CD8-positive, alpha-beta memory T cell (primary cell): ENCODE measurements at regions not wholly inside any gene's neighbourhood (a gene's known extent, or its start where the extent isn't known, plus 50 kb on each side); places are given as distances from the start of the nearest gene placed in this dataset.
"Not testable (repeated sequence)": the region's sequence is repeated elsewhere in the genome, so short reads cannot be mapped to it uniquely, and the experiment has no call there.

Experiments
- CTCF ChIA-PET: fragments of 350-600 bp; sonication (Branson Sonifier 250); formaldehyde crosslinking; loops from one replicate; lab custom pipeline; 2021; ENCODE audit warnings: antibody characterized with exemption; lab: Charles Lee
- POLR2A ChIA-PET: fragments of 350-600 bp; sonication (Branson Sonifier 250); formaldehyde crosslinking; loops from one replicate; lab custom pipeline; 2021; ENCODE audit warnings: antibody characterized with exemption; lab: Charles Lee
- DNase-seq, 5 donors: peaks; one replicate each; pipeline versions ENCODE4 v3.0.0 to v3.0.0-alpha.2; 2020 to 2022; ENCODE audit warnings: mixed read lengths in 1 of 5
- H3K27ac ChIP-seq: one replicate; pipeline ENCODE4 v1.7.0; 2013; ENCODE audit warnings: low read depth, mild to moderate bottlenecking, low read length, moderate library complexity
- H3K27me3 ChIP-seq: 2 replicates; pipeline ENCODE4 v1.7.0; 2013; ENCODE audit warnings: low read length, mild to moderate bottlenecking; ENCODE audit not compliant: insufficient read depth, poor library complexity, severe bottlenecking
- H3K36me3 ChIP-seq: 2 replicates; pipeline ENCODE4 v1.7.0; 2013; ENCODE audit warnings: mild to moderate bottlenecking, low read length, moderate library complexity; ENCODE audit not compliant: insufficient read depth
- H3K4me1 ChIP-seq: 2 replicates; pipeline ENCODE4 v1.7.0; 2013; ENCODE audit warnings: mild to moderate bottlenecking, low read length, moderate library complexity; ENCODE audit not compliant: insufficient read depth
- H3K4me3 ChIP-seq: 2 replicates; pipeline ENCODE4 v1.7.0; 2013; ENCODE audit warnings: mild to moderate bottlenecking, low read length
- H3K9me3 ChIP-seq: 2 replicates; pipeline ENCODE4 v1.7.0; 2013; ENCODE audit warnings: mild to moderate bottlenecking, low read length
- H3K27ac Mint-ChIP-seq, 8 donors: one replicate each; pipeline ENCODE4 v1.8.0; 2020 to 2021; ENCODE audit warnings: mixed read lengths in 8 of 8, mild to moderate bottlenecking in 6 of 8, inconsistent platforms in 3 of 8, moderate library complexity in 3 of 8
- H3K27me3 Mint-ChIP-seq, 2 donors: one replicate each; pipeline ENCODE4 v1.8.0; 2020 to 2021; ENCODE audit warnings: mixed read lengths in 2 of 2, mild to moderate bottlenecking in 1 of 2, moderate library complexity in 1 of 2
- H3K36me3 Mint-ChIP-seq, 3 donors: one replicate each; pipeline ENCODE4 v1.8.0; 2020 to 2021; ENCODE audit warnings: mixed read lengths in 3 of 3, inconsistent platforms in 1 of 3, mild to moderate bottlenecking in 1 of 3
- H3K4me1 Mint-ChIP-seq, 3 donors: one replicate each; pipeline ENCODE4 v1.8.0; 2020 to 2021; ENCODE audit warnings: mixed read lengths in 3 of 3, inconsistent platforms in 1 of 3, mild to moderate bottlenecking in 1 of 3
- H3K4me3 Mint-ChIP-seq, 7 donors: one replicate each; pipeline ENCODE4 v1.8.0; 2020 to 2021; ENCODE audit warnings: mixed read lengths in 7 of 7, mild to moderate bottlenecking in 6 of 7, moderate library complexity in 4 of 7, inconsistent platforms in 2 of 7
- H3K9me3 Mint-ChIP-seq, 5 donors: one replicate each; pipeline ENCODE4 v1.8.0; 2020 to 2022; ENCODE audit warnings: mixed read lengths in 5 of 5, mild to moderate bottlenecking in 3 of 5, moderate library complexity in 2 of 5, inconsistent platforms in 1 of 5

- H3K4me3 Mint-ChIP-seq, DNase-seq, H3K4me1 ChIP-seq, H3K27ac ChIP-seq, H3K27ac Mint-ChIP-seq, H3K4me1 Mint-ChIP-seq, H3K4me3 ChIP-seq, CTCF ChIA-PET, H3K27me3 Mint-ChIP-seq, H3K36me3 ChIP-seq, POLR2A ChIA-PET, H3K9me3 ChIP-seq, H3K36me3 Mint-ChIP-seq, H3K27me3 ChIP-seq: not testable (repeated sequence)
- peaks cover 6 to 38% (median 23%) of the 10 kb centered on the region in 5 donors for H3K9me3 Mint-ChIP-seq
These were observed 1473.5 kb upstream of the ACVR2A start for GRCh38 chr2:146371364-146371763.

DNA sequence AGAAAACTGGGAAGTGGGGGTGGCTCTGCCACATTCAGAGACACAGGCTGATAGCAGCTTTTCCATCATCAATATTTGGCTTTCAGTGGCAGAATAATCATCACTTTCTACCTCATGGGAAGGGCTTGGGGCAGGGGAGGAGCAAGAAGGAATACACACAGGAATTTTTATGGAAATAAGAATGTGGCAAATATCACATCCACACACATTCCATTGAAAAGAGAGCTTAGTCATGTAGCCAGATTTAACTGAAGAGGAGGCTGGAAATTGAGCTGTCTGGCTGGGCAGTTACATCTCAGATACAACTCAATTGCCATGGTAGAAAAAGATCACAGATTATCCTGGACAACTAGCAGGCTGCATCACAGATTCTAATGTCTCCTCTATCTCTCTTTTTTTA is 1474.0 kb upstream of the ACVR2A start:
- Histone ChIP-seq H3K4me1 (no peaks in the 10 kb centered on the region), H3K9me3 (no peaks in the 10 kb centered on the region), H3K27me3 (no peaks in the 10 kb centered on the region), H3K36me3 (no peaks in the 10 kb centered on the region), H3K27ac (no peak overlapping the region), H3K4me3 (no peak overlapping the region)
- ChIA-PET CTCF (no interaction called here), POLR2A (no interaction called here)
- Mint-ChIP-seq H3K4me3 (no peak overlapping the region), H3K27ac (peak overlapping the region in 1 of 8 donors; percentile 8), H3K27me3 (no peaks in the 10 kb centered on the region), H3K36me3 (no peaks in the 10 kb centered on the region), H3K9me3 (peaks cover 6 to 38% (median 25%) of the 10 kb centered on the region in 5 donors), H3K4me1 (no peaks in the 10 kb centered on the region)
- no peak for DNase-seq

DNA sequence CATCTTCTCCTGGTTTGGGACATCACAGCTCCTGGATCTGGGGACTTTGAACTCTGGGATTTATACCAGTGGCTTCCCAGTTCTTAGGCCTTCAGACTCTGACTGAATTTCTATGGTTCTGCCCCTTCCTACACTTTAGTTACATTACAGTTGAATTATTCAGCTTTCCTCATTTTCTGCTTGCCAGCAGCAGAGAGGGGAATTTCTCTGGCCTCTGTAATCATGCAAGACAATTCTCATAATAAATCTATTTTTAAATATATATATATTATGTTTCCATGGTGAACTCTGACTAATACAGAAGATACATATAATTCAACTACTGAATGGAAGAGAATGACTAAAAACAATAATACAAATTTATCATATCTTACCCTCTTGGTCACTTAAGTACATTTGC is 1478.6 kb upstream of the ACVR2A start:
- POLR2A ChIA-PET, result no interaction called here
- no peaks in the 10 kb centered on the region for H3K9me3 ChIP-seq
- H3K27me3 Mint-ChIP-seq, result no peaks in the 10 kb centered on the region
- no peaks in the 10 kb centered on the region for H3K4me1 Mint-ChIP-seq
- H3K4me3 Mint-ChIP-seq, result no peak overlapping the region
- H3K27me3 ChIP-seq, result no peaks in the 10 kb centered on the region
- H3K9me3 Mint-ChIP-seq, result peaks cover 2 to 21% (median 13%) of the 10 kb centered on the region in 5 donors
- H3K36me3 Mint-ChIP-seq, result no peaks in the 10 kb centered on the region
- DNase-seq, result no peak
- no peak overlapping the region for H3K27ac Mint-ChIP-seq
- H3K4me3 ChIP-seq, result no peak overlapping the region
- CTCF ChIA-PET, result no interaction called here
- no peak overlapping the region for H3K27ac ChIP-seq
- no peaks in the 10 kb centered on the region for H3K4me1 ChIP-seq
- no peaks in the 10 kb centered on the region for H3K36me3 ChIP-seq

DNA sequence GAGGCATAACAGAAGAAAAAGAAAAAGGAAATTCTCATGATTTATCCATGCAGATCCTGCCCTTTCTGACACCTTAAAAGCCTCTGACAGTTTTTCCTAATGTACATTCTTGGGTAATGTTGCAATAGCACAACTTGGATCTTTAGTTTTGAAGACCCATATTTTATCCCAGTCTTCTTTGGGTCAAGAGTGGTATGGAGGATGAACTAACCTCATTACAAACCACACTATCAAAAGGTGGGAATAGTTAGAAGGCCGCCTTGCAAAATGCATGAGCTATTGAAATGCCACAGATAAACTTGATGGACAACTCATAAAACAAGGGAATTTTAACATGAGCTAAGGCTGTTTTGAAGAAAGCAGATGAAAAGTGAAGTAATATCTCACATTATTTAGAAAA is 1479.8 kb upstream of the ACVR2A start:
- Histone ChIP-seq H3K4me1 (no peaks in the 10 kb centered on the region), H3K9me3 (no peaks in the 10 kb centered on the region), H3K27ac (no peak overlapping the region), H3K4me3 (no peak overlapping the region), H3K27me3 (no peaks in the 10 kb centered on the region), H3K36me3 (no peaks in the 10 kb centered on the region)
- H3K9me3 Mint-ChIP-seq, result peaks cover 2 to 11% (median 4%) of the 10 kb centered on the region in 5 donors
- CTCF ChIA-PET, result no interaction called here
- no peaks in the 10 kb centered on the region for H3K4me1 Mint-ChIP-seq
- H3K4me3 Mint-ChIP-seq, result no peak overlapping the region
- no peaks in the 10 kb centered on the region for H3K36me3 Mint-ChIP-seq
- H3K27me3 Mint-ChIP-seq, result no peaks in the 10 kb centered on the region
- POLR2A ChIA-PET, result no interaction called here
- H3K27ac Mint-ChIP-seq, result no peak overlapping the region
- DNase-seq, result no peak

DNA sequence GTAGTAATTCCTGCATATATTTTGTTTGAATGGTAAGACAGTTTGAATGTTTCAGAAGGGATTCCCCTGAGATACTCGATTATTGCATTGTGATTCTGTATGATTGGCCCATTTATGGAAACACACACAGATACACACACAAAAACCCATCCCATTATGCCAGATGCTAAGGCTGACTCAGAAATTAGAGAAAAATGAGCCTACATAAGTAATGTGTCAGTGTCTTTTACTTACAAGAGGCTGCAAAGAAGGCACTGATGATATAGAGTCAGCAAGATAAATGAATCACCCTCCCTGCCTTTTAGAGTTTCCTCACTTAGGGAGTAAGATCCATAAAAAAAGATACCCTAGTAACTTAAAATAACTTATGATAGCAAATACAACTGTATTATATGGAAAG is 1481.1 kb upstream of the ACVR2A start:
- DNase-seq, result no peak
- H3K27me3 Mint-ChIP-seq, result no peaks in the 10 kb centered on the region
- no peaks in the 10 kb centered on the region for H3K4me1 Mint-ChIP-seq
- POLR2A ChIA-PET, result no interaction called here
- Histone ChIP-seq H3K27me3 (no peaks in the 10 kb centered on the region), H3K4me3 (no peak overlapping the region), H3K27ac (no peak overlapping the region), H3K4me1 (no peaks in the 10 kb centered on the region), H3K36me3 (no peaks in the 10 kb centered on the region), H3K9me3 (no peaks in the 10 kb centered on the region)
- H3K36me3 Mint-ChIP-seq, result no peaks in the 10 kb centered on the region
- peaks cover 2 to 14% (median 4%) of the 10 kb centered on the region in 5 donors for H3K9me3 Mint-ChIP-seq
- H3K4me3 Mint-ChIP-seq, result no peak overlapping the region
- CTCF ChIA-PET, result no interaction called here
- H3K27ac Mint-ChIP-seq, result no peak overlapping the region

GRCh38 chr2:146351689-146352088 is 1493.1 kb upstream of the ACVR2A start:
- Mint-ChIP-seq H3K4me3 (no peak overlapping the region), H3K4me1 (no peaks in the 10 kb centered on the region), H3K9me3 (peaks cover 0 to 27% (median 0%) of the 10 kb centered on the region in 5 donors), H3K36me3 (no peaks in the 10 kb centered on the region), H3K27me3 (no peaks in the 10 kb centered on the region), H3K27ac (no peak overlapping the region)
- H3K27me3 ChIP-seq, result no peaks in the 10 kb centered on the region
- no peaks in the 10 kb centered on the region for H3K4me1 ChIP-seq
- ChIA-PET POLR2A (no interaction called here), CTCF (no interaction called here)
- H3K9me3 ChIP-seq, result no peaks in the 10 kb centered on the region
- no peak overlapping the region for H3K4me3 ChIP-seq
- H3K27ac ChIP-seq, result no peak overlapping the region
- no peaks in the 10 kb centered on the region for H3K36me3 ChIP-seq
- DNase-seq, result no peak

DNA sequence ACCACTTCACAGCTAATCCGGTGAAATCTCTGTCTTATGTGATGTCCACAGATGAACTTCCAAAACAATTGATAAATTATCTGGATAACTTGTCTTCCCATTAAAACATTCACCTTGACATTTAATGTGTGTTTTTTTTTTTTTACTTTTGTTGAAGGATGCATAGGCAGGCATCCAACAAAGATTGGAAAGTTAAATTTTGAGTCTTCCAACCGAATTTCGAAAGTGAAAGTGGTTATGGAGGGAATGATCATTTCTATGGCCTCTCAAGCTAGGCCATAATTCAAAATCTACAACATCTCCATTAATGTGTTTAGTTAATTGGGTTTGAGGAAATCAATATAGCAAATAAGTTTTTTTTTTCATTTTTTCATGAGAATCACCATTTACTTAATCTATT is 1495.5 kb upstream of the ACVR2A start:
- no peak for DNase-seq
- no peaks in the 10 kb centered on the region for H3K4me1 Mint-ChIP-seq
- no peak overlapping the region for H3K4me3 ChIP-seq
- peaks cover 0 to 17% (median 0%) of the 10 kb centered on the region in 5 donors for H3K9me3 Mint-ChIP-seq
- H3K4me1 ChIP-seq, result no peaks in the 10 kb centered on the region
- no peaks in the 10 kb centered on the region for H3K27me3 Mint-ChIP-seq
- no peak overlapping the region for H3K27ac ChIP-seq
- ChIA-PET CTCF (no interaction called here), POLR2A (no interaction called here)
- no peaks in the 10 kb centered on the region for H3K36me3 ChIP-seq
- H3K9me3 ChIP-seq, result no peaks in the 10 kb centered on the region
- H3K36me3 Mint-ChIP-seq, result no peaks in the 10 kb centered on the region
- no peak overlapping the region for H3K27ac Mint-ChIP-seq
- no peak overlapping the region for H3K4me3 Mint-ChIP-seq
- no peaks in the 10 kb centered on the region for H3K27me3 ChIP-seq

DNA sequence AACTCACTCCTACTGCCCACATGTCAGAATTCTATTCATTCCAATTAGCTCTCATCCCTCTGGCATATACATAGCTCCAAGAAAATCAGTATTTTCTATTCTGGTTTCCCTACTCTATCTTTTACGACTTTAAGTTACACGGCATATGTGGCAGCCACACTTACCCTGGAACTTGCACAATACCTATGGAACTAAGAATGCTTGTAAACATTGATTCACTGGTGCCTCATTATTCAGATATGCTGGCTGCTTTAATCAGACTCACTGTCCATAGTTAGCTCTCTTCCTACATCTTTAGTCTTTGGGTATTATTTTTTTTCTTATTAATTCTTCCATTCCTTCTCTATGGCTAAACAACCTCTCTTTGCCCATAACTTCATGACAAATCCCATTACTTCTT is 1519.9 kb upstream of the ACVR2A start:
- POLR2A ChIA-PET, result no interaction called here
- Mint-ChIP-seq H3K36me3 (no peaks in the 10 kb centered on the region), H3K4me1 (no peaks in the 10 kb centered on the region), H3K9me3 (peaks cover 0 to 4% (median 0%) of the 10 kb centered on the region in 5 donors), H3K27ac (no peak overlapping the region), H3K4me3 (no peak overlapping the region), H3K27me3 (no peaks in the 10 kb centered on the region)
- CTCF ChIA-PET, result no interaction called here
- no peak for DNase-seq
- Histone ChIP-seq H3K27ac (no peak overlapping the region), H3K4me1 (no peaks in the 10 kb centered on the region), H3K36me3 (no peaks in the 10 kb centered on the region), H3K4me3 (no peak overlapping the region), H3K27me3 (no peaks in the 10 kb centered on the region), H3K9me3 (no peaks in the 10 kb centered on the region)

DNA sequence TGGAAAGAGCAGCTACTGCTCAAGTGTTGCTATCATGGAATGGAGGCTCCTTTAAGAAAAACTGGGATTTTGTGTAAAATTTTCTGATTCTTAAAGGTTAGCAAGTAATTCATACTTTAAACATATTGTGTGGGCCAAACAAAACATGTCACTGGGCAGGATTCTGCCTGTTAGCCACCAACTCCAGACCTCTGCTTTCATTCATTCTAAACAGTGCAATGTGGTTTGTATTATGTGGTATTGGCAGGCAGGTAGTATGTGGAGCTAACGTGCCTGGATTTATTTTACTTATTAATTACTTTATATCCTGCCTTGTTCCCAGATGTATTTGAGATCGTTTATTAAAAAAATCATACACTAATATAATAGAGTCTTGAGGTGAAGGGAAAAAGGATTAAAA is 1521.3 kb upstream of the ACVR2A start:
- no peak for DNase-seq
- no peak overlapping the region for H3K27ac Mint-ChIP-seq
- H3K27me3 Mint-ChIP-seq, result no peaks in the 10 kb centered on the region
- no peak overlapping the region for H3K4me3 Mint-ChIP-seq
- H3K27ac ChIP-seq, result no peak overlapping the region
- no peaks in the 10 kb centered on the region for H3K27me3 ChIP-seq
- no peaks in the 10 kb centered on the region for H3K9me3 ChIP-seq
- no peak overlapping the region for H3K4me3 ChIP-seq
- CTCF ChIA-PET, result no interaction called here
- H3K4me1 Mint-ChIP-seq, result no peaks in the 10 kb centered on the region
- H3K36me3 ChIP-seq, result no peaks in the 10 kb centered on the region
- H3K4me1 ChIP-seq, result no peaks in the 10 kb centered on the region
- H3K36me3 Mint-ChIP-seq, result no peaks in the 10 kb centered on the region
- H3K9me3 Mint-ChIP-seq, result peaks cover 0 to 4% (median 1%) of the 10 kb centered on the region in 5 donors
- POLR2A ChIA-PET, result no interaction called here
